ENCODE measurements at regions not wholly inside any gene's neighbourhood (a gene's known extent, or its start where the extent isn't known, plus 50 kb on each side); places are given as distances from the start of the nearest gene placed in this dataset.

DNA sequence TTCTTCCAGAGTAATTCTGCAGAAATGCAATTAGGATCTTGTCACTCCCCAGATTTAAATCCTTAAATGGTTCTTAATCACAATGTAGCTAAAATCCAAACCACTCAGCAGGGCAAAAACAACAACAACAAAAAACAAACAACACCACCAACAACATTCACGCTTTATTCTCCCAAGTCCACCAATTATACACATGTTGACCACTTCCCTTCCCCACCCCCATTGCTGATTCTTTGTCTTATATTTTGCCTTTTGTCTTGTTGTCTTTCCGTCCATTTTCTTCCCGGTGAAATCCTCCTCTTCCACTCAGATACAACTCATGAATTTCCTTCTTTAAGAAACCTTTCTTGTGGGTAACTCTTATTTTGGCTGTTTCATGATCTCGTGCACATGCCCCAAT is 902.8 kb downstream of the EPHA4 start:
- CTCF ChIA-PET = no interaction called here

DNA sequence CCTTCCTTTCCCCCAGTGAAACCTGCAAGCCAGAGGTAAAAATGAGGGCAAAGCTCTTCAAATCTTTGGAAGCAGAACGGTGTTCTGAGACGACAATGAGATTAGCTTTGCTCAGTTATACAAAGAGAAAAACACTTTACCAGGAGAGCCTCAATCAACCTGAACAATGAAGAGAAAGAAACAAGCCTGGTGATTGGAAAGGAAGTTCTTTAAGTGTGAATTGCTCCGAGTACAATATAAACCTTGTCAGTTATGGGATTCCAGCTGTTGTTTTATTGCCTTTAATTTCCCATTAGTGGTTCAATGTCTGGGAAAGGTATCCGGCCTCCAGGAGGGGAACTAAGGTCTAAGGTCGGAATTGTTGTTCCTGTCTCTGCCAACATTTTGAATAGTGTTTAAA is 901.6 kb downstream of the EPHA4 start:
- no peak overlapping the region for H3K27ac Mint-ChIP-seq
- no peak for DNase-seq
- CTCF ChIA-PET = no interaction called here
- H3K27me3 Mint-ChIP-seq = no peaks in the 10 kb centered on the region
- no peaks in the 10 kb centered on the region for H3K9me3 Mint-ChIP-seq
- no peak overlapping the region for H3K4me3 Mint-ChIP-seq
- no peaks in the 10 kb centered on the region for H3K4me1 Mint-ChIP-seq
- no peaks in the 10 kb centered on the region for H3K36me3 Mint-ChIP-seq

More for the DNA sequence above, 902.8 kb downstream of the EPHA4 start:
- Mint-ChIP-seq H3K4me3 (no peak overlapping the region), H3K4me1 (no peaks in the 10 kb centered on the region), H3K36me3 (no peaks in the 10 kb centered on the region), H3K27me3 (no peaks in the 10 kb centered on the region), H3K27ac (no peak overlapping the region), H3K9me3 (no peaks in the 10 kb centered on the region)
- no peak for DNase-seq

DNA sequence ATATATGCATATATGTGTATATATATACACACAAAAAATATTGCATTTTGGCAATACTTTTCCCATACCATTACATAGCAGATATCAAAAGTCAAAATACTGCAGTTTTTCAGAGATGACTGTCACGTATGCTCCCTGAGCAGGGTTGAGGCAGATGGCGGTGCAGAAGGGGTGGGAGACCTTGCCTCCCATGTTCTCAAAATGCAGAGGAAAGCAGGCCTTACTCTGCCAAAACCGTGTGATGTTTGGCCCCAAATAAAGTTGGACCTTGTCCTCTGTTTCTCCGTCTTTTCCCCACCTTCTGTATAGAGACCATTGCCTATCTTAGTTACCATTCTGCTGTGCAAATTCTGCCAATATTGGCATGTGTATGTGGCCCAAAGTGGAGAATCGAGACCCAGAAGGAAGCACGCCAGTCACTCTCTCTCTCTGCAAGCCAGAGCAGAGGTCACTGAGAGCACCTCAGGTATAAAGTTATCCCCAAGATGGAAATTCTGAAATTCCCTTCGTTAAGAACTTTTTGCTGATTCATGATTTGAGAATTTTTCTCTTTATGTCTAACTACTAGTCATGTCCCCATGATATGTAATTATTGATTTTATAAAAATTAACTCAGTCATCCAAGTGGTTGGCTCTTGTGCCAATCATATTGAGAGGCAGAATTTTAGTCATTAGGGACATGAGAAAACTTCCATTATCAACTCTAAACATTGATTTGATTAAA is 898.8 kb downstream of the EPHA4 start:
- DNase-seq = no peak
- H3K4me1 Mint-ChIP-seq = no peaks in the 10 kb centered on the region

DNA sequence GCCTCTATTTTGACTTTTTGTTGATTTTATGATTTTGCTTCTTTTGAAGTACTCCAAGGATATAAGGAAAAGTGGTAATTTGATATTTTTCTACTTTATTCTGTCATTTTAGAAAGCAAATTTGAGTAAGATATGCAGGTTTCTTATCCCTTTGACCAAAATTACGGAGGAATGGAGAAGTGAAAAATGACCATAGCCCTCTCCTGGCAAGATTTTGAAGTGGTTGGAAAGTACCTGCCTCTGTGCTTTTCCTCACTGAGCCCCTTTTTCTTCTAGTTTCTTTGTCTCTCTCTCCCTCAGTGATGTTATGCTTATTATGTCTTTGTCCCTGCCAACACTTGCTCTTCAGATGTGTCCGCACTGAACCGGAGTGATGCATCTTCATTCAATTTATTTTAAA is 898.1 kb downstream of the EPHA4 start:
- H3K4me1 Mint-ChIP-seq = no peaks in the 10 kb centered on the region
- H3K9me3 Mint-ChIP-seq = no peaks in the 10 kb centered on the region
- DNase-seq = no peak
- no peaks in the 10 kb centered on the region for H3K36me3 Mint-ChIP-seq
- H3K27me3 Mint-ChIP-seq = no peaks in the 10 kb centered on the region
- no peak overlapping the region for H3K27ac Mint-ChIP-seq
- CTCF ChIA-PET = no interaction called here
- no peak overlapping the region for H3K4me3 Mint-ChIP-seq

More for the DNA sequence above, 898.8 kb downstream of the EPHA4 start:
- Mint-ChIP-seq H3K4me3 (no peak overlapping the region), H3K9me3 (no peaks in the 10 kb centered on the region), H3K36me3 (no peaks in the 10 kb centered on the region), H3K27me3 (no peaks in the 10 kb centered on the region), H3K27ac (no peak overlapping the region)
- CTCF ChIA-PET = no interaction called here

DNA sequence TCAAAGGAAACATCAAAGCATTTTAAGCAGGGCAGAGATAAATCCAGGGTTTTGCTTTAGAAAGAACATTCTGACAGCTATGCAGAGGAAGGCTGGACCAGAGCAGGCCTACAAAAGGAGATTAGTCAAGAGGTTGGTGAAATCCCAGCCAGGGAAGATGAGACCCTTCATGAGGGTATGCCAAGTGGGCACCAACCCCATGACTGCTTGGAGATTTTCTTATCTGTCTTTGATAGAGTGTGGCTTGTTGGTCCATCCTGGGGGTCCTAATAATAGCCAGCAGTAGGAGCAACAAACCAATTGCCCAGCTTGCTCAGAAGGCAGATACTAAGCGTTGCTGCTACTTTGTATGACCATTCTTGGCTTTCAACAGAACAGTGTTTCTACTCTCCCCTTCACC is 895.4 kb downstream of the EPHA4 start:
- CTCF ChIA-PET = no interaction called here
- Mint-ChIP-seq H3K4me3 (no peak overlapping the region), H3K9me3 (no peaks in the 10 kb centered on the region), H3K36me3 (no peaks in the 10 kb centered on the region), H3K4me1 (no peaks in the 10 kb centered on the region), H3K27ac (no peak overlapping the region), H3K27me3 (no peaks in the 10 kb centered on the region)
- DNase-seq = no peak

DNA sequence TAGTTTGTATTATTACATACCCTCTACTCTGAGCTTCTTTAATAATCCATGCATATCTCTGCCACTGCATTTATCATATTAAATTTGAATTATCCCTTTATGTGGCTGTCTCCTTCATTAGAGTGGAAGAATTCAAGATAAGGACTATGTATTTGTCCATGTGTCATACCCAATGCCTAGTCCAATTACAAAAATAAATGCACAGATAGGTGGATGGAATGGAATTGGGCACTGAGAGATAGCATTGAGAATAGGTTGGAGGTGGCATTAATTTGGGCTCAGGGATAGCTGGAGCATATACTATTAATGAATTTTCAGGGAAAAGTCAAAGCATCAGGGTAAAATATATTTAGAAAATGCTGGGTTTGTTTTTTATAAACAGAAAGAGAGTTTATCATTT is 893.2 kb downstream of the EPHA4 start:
- Mint-ChIP-seq H3K4me3 (no peak overlapping the region), H3K27ac (no peak overlapping the region), H3K27me3 (no peaks in the 10 kb centered on the region), H3K36me3 (no peaks in the 10 kb centered on the region), H3K9me3 (no peaks in the 10 kb centered on the region), H3K4me1 (no peaks in the 10 kb centered on the region)
- CTCF ChIA-PET = no interaction called here
- no peak for DNase-seq

DNA sequence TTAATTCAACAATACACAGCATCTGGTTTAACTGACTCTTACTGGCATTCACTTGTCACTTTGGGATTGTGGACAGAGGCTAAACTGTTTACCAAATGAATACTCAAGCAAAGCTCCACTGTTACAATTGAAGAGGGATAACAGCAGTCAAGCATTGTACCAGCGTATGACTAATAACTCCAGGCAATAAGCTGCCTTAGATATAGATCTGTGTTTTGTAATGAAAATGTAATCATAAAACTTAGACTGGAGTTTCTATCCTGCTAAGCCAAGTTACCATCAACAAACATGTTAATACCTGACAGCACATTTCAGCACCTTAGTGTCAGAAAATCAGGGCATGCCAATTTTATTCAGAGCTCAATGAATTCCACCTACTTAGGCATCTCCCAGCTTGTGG is 889.5 kb downstream of the EPHA4 start:
- CTCF ChIA-PET = interaction anchor here (1.6 kb wide), 1 partner anchor 891 kb away, joined by 3 read pairs; no protein-coding TSS in a partner anchor
- H3K36me3 Mint-ChIP-seq = no peaks in the 10 kb centered on the region
- peaks cover 4% of the 10 kb centered on the region for H3K27me3 Mint-ChIP-seq
- no peak for DNase-seq
- no peak overlapping the region for H3K4me3 Mint-ChIP-seq
- H3K27ac Mint-ChIP-seq = no peak overlapping the region
- H3K4me1 Mint-ChIP-seq = no peaks in the 10 kb centered on the region
- H3K9me3 Mint-ChIP-seq = no peaks in the 10 kb centered on the region

DNA sequence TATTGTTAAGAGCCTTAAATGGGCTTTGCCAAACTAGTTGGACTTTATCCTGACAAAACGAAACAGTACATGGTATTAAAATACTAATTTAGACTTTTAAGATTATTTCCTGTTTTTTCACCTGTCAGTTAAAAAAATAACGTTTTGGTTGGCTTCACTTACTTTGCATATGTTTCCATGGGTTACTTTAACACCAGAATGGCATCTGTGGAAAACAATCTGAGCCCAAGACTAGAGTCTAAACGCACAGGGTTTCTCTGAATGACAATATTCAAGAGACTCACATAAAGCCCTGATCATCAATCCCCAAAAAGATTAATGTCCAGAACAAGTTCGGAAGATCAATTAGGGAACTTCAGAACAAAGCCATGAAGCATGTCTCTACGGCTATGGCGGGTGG is 888.0 kb downstream of the EPHA4 start:
- no peak overlapping the region for H3K4me3 Mint-ChIP-seq
- no peaks in the 10 kb centered on the region for H3K36me3 Mint-ChIP-seq
- no peak overlapping the region for H3K27ac Mint-ChIP-seq
- CTCF ChIA-PET = no interaction called here
- H3K9me3 Mint-ChIP-seq = no peaks in the 10 kb centered on the region
- H3K27me3 Mint-ChIP-seq = peaks cover 4% of the 10 kb centered on the region
- no peak for DNase-seq
- no peaks in the 10 kb centered on the region for H3K4me1 Mint-ChIP-seq

DNA sequence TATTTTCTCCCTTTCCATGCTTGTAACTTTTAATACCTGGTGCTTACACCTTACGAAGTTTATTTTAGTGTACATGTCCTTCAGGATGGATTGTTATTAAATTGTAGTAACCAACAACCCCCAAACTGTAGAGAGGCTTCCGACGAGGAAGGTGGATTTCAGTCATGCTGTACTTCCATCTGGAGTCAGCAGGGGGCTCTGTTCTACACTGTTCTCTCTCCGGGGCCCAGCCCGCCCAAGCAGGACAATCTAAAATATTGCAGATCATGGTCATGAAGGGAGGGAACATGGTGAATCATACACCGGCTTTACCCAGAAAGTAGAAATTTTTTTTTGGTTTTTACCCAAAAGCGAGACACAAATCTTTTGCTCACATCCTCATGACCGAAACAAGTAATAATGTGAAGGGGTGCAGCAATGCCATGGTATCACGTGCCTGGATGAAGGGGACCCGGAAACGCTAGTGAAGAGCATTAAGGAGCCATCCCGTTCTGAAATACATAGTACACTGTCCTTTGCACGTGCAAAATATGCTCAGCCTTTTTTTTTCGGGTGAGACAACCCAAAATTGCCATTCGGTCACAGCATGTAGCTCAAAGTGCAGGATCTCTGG is 884.8 kb downstream of the EPHA4 start:
- H3K27ac Mint-ChIP-seq = no peak overlapping the region
- peak; percentile 72 for DNase-seq
- peaks cover 4% of the 10 kb centered on the region for H3K27me3 Mint-ChIP-seq
- H3K9me3 Mint-ChIP-seq = no peaks in the 10 kb centered on the region
- no peaks in the 10 kb centered on the region for H3K4me1 Mint-ChIP-seq
- CTCF ChIA-PET = interaction anchor here (0.9 to 2.2 kb wide), 3 partner anchors 886 to 890 kb away, joined by 3 to 8 read pairs (median 4); no protein-coding TSS in a partner anchor
- H3K36me3 Mint-ChIP-seq = no peaks in the 10 kb centered on the region
- no peak overlapping the region for H3K4me3 Mint-ChIP-seq

DNA sequence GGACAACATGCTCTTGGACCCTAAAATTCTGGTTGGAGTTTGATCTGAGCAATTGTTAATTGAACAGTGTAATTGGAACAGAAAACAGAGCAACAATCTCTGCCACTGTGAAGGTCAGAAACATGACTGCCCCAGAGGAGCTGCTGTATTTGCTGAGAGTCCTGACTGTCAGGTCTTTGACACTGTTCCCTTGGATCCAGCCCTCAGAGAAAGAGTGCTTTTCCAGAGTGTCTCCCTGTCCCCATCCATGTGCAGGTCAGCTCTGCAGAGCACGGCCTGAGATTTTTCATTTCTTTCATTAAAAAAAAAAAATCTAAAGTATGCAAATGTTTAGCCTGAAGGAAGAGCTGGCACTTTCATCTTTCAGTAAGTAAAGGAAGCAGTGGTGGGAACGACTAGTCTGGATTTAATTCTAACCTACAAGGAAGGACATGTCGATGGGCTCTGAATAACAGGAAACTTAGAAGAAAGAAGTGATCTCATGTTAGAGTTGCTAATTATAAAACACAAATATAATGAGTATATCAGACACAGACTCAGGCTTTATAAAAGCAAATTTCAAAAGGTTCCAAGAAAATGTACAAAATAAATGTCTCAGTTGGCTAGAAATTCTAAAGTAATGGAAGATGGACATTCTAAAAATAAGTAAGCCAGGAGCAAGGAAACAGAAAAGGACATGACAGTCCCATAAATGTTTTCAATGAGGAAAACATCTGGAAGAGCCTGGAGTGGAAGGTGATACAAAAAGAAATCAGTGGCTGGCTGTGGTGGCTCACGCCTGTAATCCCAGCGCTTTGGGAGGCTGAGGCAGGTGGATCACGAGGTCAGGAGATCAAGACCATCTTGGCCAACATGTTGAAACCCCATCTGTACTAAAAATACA is 876.5 kb downstream of the EPHA4 start:
- Mint-ChIP-seq H3K36me3 (no peaks in the 10 kb centered on the region), H3K4me1 (no peaks in the 10 kb centered on the region), H3K27me3 (no peaks in the 10 kb centered on the region), H3K4me3 (no peak overlapping the region), H3K9me3 (no peaks in the 10 kb centered on the region), H3K27ac (no peak overlapping the region)
- CTCF ChIA-PET = interaction anchor here (0.7 kb wide), 1 partner anchor 406 kb away, joined by 4 read pairs; no protein-coding TSS in a partner anchor
- DNase-seq = no peak

DNA sequence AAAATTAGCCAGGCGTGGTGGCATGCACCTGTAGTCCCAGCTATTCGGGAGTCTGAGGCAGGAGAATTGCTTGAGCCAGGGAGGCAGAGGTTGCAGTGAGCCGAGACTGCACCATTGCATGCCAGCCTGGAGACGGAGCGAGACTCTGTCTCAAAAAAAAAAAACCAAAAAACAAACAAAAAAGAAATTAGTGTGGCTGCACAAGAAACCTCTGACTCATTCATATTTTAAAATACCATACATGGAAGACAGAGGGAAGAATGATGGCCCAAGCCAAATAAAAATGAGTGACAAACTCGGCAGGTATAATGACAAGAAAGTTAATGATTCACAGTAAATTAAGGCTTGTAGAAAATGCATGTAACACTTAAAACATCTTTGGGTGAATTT is 875.8 kb downstream of the EPHA4 start:
- H3K4me1 Mint-ChIP-seq = no peaks in the 10 kb centered on the region
- no peaks in the 10 kb centered on the region for H3K27me3 Mint-ChIP-seq
- no peak for DNase-seq
- CTCF ChIA-PET = interaction anchor here (0.7 kb wide), 1 partner anchor 406 kb away, joined by 4 read pairs; no protein-coding TSS in a partner anchor
- H3K27ac Mint-ChIP-seq = no peak overlapping the region
- H3K4me3 Mint-ChIP-seq = no peak overlapping the region
- no peaks in the 10 kb centered on the region for H3K9me3 Mint-ChIP-seq
- H3K36me3 Mint-ChIP-seq = no peaks in the 10 kb centered on the region

DNA sequence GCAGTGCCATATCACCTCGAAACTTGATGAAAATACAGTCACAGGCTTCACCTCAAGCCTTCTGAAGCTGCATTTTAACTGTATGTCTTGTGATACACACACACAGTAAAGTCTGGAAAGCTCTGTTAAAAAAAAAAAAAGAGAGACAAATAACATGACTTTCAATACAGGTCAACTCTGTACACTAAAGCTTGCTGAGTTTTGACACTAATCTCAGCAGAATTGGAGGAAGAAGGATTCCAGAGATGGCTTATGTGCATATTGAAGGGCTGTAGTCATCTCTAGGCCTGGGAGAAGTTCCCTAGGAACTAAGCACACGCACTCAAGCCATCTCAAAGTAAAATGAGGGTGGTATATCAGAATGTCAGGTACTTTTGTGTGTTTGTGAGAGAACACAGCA is 875.1 kb downstream of the EPHA4 start:
- no peaks in the 10 kb centered on the region for H3K9me3 Mint-ChIP-seq
- no peak for DNase-seq
- no peak overlapping the region for H3K4me3 Mint-ChIP-seq
- no peak overlapping the region for H3K27ac Mint-ChIP-seq
- no peaks in the 10 kb centered on the region for H3K27me3 Mint-ChIP-seq
- H3K36me3 Mint-ChIP-seq = no peaks in the 10 kb centered on the region
- CTCF ChIA-PET = no interaction called here
- H3K4me1 Mint-ChIP-seq = no peaks in the 10 kb centered on the region

DNA sequence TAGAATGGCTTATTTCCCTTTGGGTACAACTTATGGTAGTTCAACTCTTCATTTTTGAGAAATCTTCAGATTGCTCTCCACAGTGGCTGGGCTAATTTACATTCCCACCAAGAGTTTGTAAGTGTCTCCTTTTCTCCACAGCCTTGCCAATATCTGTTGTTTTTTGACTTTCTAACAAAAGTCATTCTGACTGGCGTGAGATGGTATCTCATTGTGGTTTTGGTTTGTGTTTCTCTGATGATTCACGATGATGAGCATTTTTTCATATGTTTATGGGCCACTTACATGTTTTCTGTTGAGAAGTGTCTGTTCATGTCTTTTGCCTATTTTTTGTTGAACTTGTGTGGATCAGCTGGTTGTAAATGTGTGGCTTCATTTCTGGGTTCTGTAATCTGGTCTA is 871.0 kb downstream of the EPHA4 start:
- Mint-ChIP-seq H3K36me3 (no peaks in the 10 kb centered on the region), H3K4me1 (no peaks in the 10 kb centered on the region), H3K4me3 (no peak overlapping the region), H3K27ac (no peak overlapping the region), H3K27me3 (no peaks in the 10 kb centered on the region), H3K9me3 (no peaks in the 10 kb centered on the region)
- DNase-seq = no peak
- CTCF ChIA-PET = interaction anchor here (1.1 kb wide), 1 partner anchor 13 kb away, joined by 3 read pairs; no protein-coding TSS in a partner anchor

DNA sequence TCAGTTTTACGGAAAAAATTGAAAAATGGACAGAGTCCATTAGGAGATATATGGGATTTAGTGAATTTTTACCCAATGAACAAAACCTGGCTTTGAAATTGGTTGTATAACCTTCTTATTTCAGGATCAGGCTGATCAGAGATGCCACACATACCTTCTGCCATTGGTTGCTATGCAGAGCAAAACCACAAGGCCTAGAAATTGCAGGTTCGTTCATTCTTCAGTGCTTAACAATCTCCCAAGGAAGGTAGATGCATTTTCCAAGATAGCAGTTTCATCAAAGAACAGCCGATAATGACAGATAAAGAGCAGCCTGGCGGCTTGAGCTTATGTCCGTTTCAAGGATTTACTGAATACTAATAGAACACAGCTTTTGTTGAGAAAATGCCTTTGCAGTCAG is 868.8 kb downstream of the EPHA4 start:
- Mint-ChIP-seq H3K27me3 (no peaks in the 10 kb centered on the region), H3K36me3 (no peaks in the 10 kb centered on the region), H3K27ac (no peak overlapping the region), H3K4me3 (no peak overlapping the region), H3K9me3 (no peaks in the 10 kb centered on the region), H3K4me1 (no peaks in the 10 kb centered on the region)
- no peak for DNase-seq
- CTCF ChIA-PET = no interaction called here
